ENCODE measurements at regions not wholly inside any gene's neighbourhood (a gene's known extent, or its start where the extent isn't known, plus 50 kb on each side); places are given as distances from the start of the nearest gene placed in this dataset.

- no peak for TF ChIP-seq FOXA1 (IDR thresholded peaks at IDR 0.05)
- no peak for TF ChIP-seq RAD21 (IDR thresholded peaks at IDR 0.05)
- TF ChIP-seq, protein P1, sequence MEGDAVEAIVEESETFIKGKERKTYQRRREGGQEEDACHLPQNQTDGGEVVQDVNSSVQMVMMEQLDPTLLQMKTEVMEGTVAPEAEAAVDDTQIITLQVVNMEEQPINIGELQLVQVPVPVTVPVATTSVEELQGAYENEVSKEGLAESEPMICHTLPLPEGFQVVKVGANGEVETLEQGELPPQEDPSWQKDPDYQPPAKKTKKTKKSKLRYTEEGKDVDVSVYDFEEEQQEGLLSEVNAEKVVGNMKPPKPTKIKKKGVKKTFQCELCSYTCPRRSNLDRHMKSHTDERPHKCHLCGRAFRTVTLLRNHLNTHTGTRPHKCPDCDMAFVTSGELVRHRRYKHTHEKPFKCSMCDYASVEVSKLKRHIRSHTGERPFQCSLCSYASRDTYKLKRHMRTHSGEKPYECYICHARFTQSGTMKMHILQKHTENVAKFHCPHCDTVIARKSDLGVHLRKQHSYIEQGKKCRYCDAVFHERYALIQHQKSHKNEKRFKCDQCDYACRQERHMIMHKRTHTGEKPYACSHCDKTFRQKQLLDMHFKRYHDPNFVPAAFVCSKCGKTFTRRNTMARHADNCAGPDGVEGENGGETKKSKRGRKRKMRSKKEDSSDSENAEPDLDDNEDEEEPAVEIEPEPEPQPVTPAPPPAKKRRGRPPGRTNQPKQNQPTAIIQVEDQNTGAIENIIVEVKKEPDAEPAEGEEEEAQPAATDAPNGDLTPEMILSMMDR (IDR thresholded peaks at IDR 0.05; ENCODE audit: low read depth, low read length, missing input control) = no peak
These were observed 166.6 kb downstream of the NXPE2 start for GRCh38 chr11:114844896-114845295.
